Lung (tissue), 11 donors: ENCODE measurements at regions not wholly inside any gene's neighbourhood (a gene's known extent, or its start where the extent isn't known, plus 50 kb on each side); places are given as distances from the start of the nearest gene placed in this dataset.

Experiments used
- ATAC-seq: fragments of 200-7000 bp; cut with Tn5 transposase; one replicate; pipeline ENCODE4 v1.9.1; 2020; ENCODE audit warnings: moderate number of reproducible peaks; ENCODE audit not compliant: insufficient read depth, low FRiP score
- DNase-seq, 3 donors: peaks; one replicate each; pipeline ENCODE4 v3.0.0-alpha.2; 2013 to 2017
- H3K27ac ChIP-seq, 2 donors: one replicate each; pipeline ENCODE4 v1.5.1; 2013; ENCODE audit warnings: mild to moderate bottlenecking in 2 of 2, moderate library complexity in 2 of 2, control low read depth in 1 of 2, inconsistent platforms in 1 of 2, low read depth in 1 of 2, low read length in 1 of 2
- H3K27me3 ChIP-seq, 3 donors: one replicate each; pipeline ENCODE4 v1.5.1; 2013; ENCODE audit warnings: low read length in 2 of 3; ENCODE audit not compliant: control insufficient read depth in 3 of 3, insufficient read depth in 3 of 3
- H3K36me3 ChIP-seq, 4 donors: one replicate each; pipeline ENCODE4 v1.5.1; 2013; ENCODE audit warnings: low read length in 4 of 4, mild to moderate bottlenecking in 1 of 4, moderate library complexity in 1 of 4; ENCODE audit not compliant: control insufficient read depth in 4 of 4, insufficient read depth in 4 of 4
- H3K4me1 ChIP-seq, 5 donors: one replicate each; pipeline ENCODE4 v1.5.1; 2013; ENCODE audit warnings: low read length in 5 of 5, mild to moderate bottlenecking in 2 of 5, moderate library complexity in 1 of 5; ENCODE audit not compliant: control insufficient read depth in 5 of 5, insufficient read depth in 5 of 5
- H3K4me3 ChIP-seq: one replicate; pipeline ENCODE4 v1.5.1; 2013; ENCODE audit warnings: mild to moderate bottlenecking, control low read depth, moderate library complexity
- H3K9ac ChIP-seq, 2 donors: one replicate each; pipeline ENCODE4 v1.5.1; 2013; ENCODE audit warnings: low read length in 2 of 2, control low read depth in 1 of 2; ENCODE audit not compliant: insufficient read depth in 1 of 2
- H3K9me3 ChIP-seq, 4 donors: one replicate each; pipeline ENCODE4 v1.5.1; 2013; ENCODE audit warnings: low read length in 3 of 4, mild to moderate bottlenecking in 1 of 4, moderate library complexity in 1 of 4; ENCODE audit not compliant: control insufficient read depth in 4 of 4, insufficient read depth in 3 of 4
- WGBS, 2 donors: extraction: QIAGEN DNeasy Blood & Tissue Kit; methylation state at CpG; one replicate each; pipeline ENCODE4 v1.1.7; 2013; 5-methylcytosine and 5-hydroxymethylcytosine counted together
- TF ChIP-seq, protein P1 (sequence below): IDR thresholded peaks from 2 replicates; pipeline ENCODE4 v1.5.1; 2012; ENCODE audit warnings: mild to moderate bottlenecking; ENCODE audit errors: control extremely low read depth, extremely low read depth
- donor health status: control.
- donor health status: control.
- donor health status: Bipolar disorder and iron deficiency.
- donor health status: healthy.
- donor health status: DM: yes; HTN: yes; CAD: no.

GRCh38 chr5:36815871-36816270 is 60.7 kb upstream of the NIPBL start:
- no peaks in the 10 kb centered on the region for H3K36me3 ChIP-seq
- TF ChIP-seq, protein P1, sequence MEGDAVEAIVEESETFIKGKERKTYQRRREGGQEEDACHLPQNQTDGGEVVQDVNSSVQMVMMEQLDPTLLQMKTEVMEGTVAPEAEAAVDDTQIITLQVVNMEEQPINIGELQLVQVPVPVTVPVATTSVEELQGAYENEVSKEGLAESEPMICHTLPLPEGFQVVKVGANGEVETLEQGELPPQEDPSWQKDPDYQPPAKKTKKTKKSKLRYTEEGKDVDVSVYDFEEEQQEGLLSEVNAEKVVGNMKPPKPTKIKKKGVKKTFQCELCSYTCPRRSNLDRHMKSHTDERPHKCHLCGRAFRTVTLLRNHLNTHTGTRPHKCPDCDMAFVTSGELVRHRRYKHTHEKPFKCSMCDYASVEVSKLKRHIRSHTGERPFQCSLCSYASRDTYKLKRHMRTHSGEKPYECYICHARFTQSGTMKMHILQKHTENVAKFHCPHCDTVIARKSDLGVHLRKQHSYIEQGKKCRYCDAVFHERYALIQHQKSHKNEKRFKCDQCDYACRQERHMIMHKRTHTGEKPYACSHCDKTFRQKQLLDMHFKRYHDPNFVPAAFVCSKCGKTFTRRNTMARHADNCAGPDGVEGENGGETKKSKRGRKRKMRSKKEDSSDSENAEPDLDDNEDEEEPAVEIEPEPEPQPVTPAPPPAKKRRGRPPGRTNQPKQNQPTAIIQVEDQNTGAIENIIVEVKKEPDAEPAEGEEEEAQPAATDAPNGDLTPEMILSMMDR = no peak
- H3K9ac ChIP-seq = no peak overlapping the region
- no peaks in the 10 kb centered on the region for H3K9me3 ChIP-seq
- 89 to 97% methylated on average over 2 of the region's 2 CpGs for WGBS, 2 donors
- H3K27ac ChIP-seq = no peak overlapping the region
- ATAC-seq (no peak), DNase-seq (no peak)
- no peaks in the 10 kb centered on the region for H3K4me1 ChIP-seq
- no peak overlapping the region for H3K4me3 ChIP-seq
- no peaks in the 10 kb centered on the region for H3K27me3 ChIP-seq

GRCh38 chr5:36820900-36821299 is 55.7 kb upstream of the NIPBL start:
- WGBS, 2 donors = 82% methylated on average over 6 of the region's 6 CpGs
- Histone ChIP-seq H3K36me3 (no peaks in the 10 kb centered on the region), H3K4me3 (no peak overlapping the region), H3K9ac (no peak overlapping the region), H3K4me1 (no peaks in the 10 kb centered on the region), H3K27me3 (no peaks in the 10 kb centered on the region), H3K9me3 (no peaks in the 10 kb centered on the region), H3K27ac (no peak overlapping the region)
- no peak for ATAC-seq
- no peak for DNase-seq
- TF ChIP-seq, protein P1 = no peak

GRCh38 chr5:36826694-36827093 is 49.9 kb upstream of the NIPBL start:
- ATAC-seq = no peak
- DNase-seq = no peak
- no peak overlapping the region for H3K27ac ChIP-seq
- TF ChIP-seq, protein P1 = no peak
- no peak overlapping the region for H3K4me3 ChIP-seq
- H3K4me1 ChIP-seq = no peaks in the 10 kb centered on the region
- no peaks in the 10 kb centered on the region for H3K36me3 ChIP-seq
- WGBS, 2 donors = 91 to 97% methylated on average over 2 of the region's 2 CpGs
- H3K9ac ChIP-seq = no peak overlapping the region
- no peaks in the 10 kb centered on the region for H3K9me3 ChIP-seq
- H3K27me3 ChIP-seq = no peaks in the 10 kb centered on the region
